Epithelial cell of esophagus (primary cell): ENCODE measurements at regions not wholly inside any gene's neighbourhood (a gene's known extent, or its start where the extent isn't known, plus 50 kb on each side); places are given as distances from the start of the nearest gene placed in this dataset.
"Not testable (repeated sequence)": the region's sequence is repeated elsewhere in the genome, so short reads cannot be mapped to it uniquely, and the experiment has no call there.

Experiments
- DNase-seq: peaks from one replicate; pipeline ENCODE4 v3.0.0; 2010; ENCODE audit warnings: low read depth
- H3K4me3 ChIP-seq: 2 replicates; pipeline ENCODE4 v1.5.1; 2011; ENCODE audit warnings: mild to moderate bottlenecking, low read length, control low read depth
- TF ChIP-seq, protein P1 (sequence below): IDR thresholded peaks from 2 replicates; pipeline ENCODE4 v1.5.1; 2011; ENCODE audit warnings: low read depth, mild to moderate bottlenecking, low read length, control low read depth, inconsistent platforms; ENCODE audit not compliant: insufficient read depth; ENCODE audit errors: missing control alignments

GRCh38 chr4:154123897-154124296, 335.0 kb upstream of the SFRP2 start:
- TF ChIP-seq, protein P1, sequence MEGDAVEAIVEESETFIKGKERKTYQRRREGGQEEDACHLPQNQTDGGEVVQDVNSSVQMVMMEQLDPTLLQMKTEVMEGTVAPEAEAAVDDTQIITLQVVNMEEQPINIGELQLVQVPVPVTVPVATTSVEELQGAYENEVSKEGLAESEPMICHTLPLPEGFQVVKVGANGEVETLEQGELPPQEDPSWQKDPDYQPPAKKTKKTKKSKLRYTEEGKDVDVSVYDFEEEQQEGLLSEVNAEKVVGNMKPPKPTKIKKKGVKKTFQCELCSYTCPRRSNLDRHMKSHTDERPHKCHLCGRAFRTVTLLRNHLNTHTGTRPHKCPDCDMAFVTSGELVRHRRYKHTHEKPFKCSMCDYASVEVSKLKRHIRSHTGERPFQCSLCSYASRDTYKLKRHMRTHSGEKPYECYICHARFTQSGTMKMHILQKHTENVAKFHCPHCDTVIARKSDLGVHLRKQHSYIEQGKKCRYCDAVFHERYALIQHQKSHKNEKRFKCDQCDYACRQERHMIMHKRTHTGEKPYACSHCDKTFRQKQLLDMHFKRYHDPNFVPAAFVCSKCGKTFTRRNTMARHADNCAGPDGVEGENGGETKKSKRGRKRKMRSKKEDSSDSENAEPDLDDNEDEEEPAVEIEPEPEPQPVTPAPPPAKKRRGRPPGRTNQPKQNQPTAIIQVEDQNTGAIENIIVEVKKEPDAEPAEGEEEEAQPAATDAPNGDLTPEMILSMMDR = no peak
- DNase-seq = no peak
- H3K4me3 ChIP-seq = no peak overlapping the region

- TF ChIP-seq, protein P1 = no peak
- no peak overlapping the region for H3K4me3 ChIP-seq
- no peak for DNase-seq
Observed at GRCh38 chr4:154120690-154121345, 331.9 kb upstream of the SFRP2 start.

DNA sequence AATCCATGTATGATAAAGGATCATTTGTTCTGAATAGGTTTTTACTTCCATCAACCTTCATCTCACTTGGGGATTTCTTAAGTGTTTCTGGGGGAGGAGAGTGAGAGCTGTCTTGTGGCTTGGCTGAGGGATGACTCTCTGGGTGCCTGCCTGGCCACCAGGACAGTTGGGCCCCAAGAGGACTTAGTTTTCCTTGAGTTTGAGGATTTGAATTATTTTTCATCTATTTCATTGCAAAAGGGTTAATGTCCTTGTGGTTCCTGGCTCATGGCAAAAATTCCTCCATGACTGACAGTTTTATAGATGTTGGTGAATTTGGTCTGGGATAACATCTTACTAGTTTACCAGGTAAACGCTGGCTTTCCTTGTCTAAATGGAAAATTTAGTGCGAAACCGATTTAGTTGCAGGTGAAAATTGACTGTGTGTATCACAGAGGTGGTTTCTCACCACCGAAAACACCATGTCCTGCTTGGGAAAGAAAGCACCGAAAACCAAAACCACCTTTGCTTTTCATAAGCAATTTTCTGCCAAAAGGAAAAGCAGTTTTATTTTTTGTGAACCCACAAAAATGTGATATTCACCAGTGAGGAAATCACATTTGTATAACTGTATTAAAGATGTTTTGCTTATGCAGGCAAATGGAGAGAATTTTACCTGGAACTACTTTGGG, 331.3 kb upstream of the SFRP2 start:
- TF ChIP-seq, protein P1 = no peak
- DNase-seq = no peak

GRCh38 chr4:154119317-154119716, 330.4 kb upstream of the SFRP2 start:
- TF ChIP-seq, protein P1 = peak; percentile 16
- DNase-seq = peak; percentile 9
- no peak overlapping the region for H3K4me3 ChIP-seq

More for the DNA sequence above, 331.3 kb upstream of the SFRP2 start:
- H3K4me3 ChIP-seq = no peak overlapping the region

DNA sequence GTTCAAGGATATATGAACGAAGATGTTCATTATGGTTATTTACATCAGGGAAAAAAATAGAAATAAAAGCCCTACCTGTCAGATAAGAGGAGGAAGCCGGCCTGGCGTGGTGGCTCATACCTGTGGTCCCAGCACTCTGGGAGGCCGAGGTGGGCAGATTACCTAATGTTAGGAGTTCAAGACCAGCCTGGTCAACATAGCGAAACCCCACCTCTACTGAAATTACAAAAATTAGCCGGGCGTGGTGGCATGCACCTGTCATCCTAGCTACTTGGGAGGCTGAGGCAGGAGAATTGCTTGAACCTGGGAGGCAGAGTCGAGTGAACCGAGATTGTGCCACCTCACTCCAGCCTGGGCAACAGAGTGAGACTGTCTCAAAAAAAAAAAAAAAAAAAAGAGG, 328.8 kb upstream of the SFRP2 start:
- DNase-seq, H3K4me3 ChIP-seq: not testable (repeated sequence)

DNA sequence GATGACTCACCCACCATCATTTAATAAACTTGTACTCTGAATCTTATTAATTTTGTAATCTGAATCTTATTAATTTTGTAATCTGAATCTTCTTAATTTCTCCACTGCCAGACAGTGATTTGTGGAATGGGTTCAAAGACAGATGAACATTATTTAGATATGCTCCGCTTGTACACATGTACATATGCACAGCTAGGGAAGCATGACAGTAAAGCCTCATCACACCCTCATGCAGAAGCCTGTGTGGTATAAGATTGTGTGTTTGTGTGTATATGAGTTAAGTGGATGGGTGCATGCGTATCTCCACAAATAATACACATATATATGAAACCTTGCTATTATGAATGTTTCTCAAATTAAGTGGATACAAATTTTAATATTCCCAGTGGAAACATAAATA, 318.5 kb upstream of the SFRP2 start:
- TF ChIP-seq, protein P1 = no peak
- DNase-seq = no peak
- no peak overlapping the region for H3K4me3 ChIP-seq

GRCh38 chr4:154088741-154089140, 299.9 kb upstream of the SFRP2 start:
- TF ChIP-seq, protein P1 = no peak
- DNase-seq = no peak
- H3K4me3 ChIP-seq = no peak overlapping the region
